Thoracic aorta (tissue), 2 donors: ENCODE measurements at regions not wholly inside any gene's neighbourhood (a gene's known extent, or its start where the extent isn't known, plus 50 kb on each side); places are given as distances from the start of the nearest gene placed in this dataset.

Source experiments
- ATAC-seq: fragments of 150-250 bp; one replicate; pipeline ENCODE4 v1.8.0; 2017; ENCODE audit warnings: low read depth; ENCODE audit not compliant: insufficient number of reproducible peaks, low FRiP score
- DNase-seq: peaks from one replicate; pipeline ENCODE4 v3.0.0-alpha.2; 2020; ENCODE audit warnings: low spot score
- H3K27ac ChIP-seq, 2 donors: fragments of 200-600 bp; sonication (generic); 1 replicate in 1 of 2; 2 replicates in 1 of 2; pipeline ENCODE4 v1.5.1; 2016; ENCODE audit warnings: mild to moderate bottlenecking in 2 of 2, moderate library complexity in 2 of 2
- H3K27me3 ChIP-seq: fragments of 200-600 bp; sonication (generic); replicated peaks from 2 replicates; pipeline ENCODE4 v1.6.0; 2016; ENCODE audit warnings: mild to moderate bottlenecking; ENCODE audit not compliant: insufficient read depth
- H3K36me3 ChIP-seq: fragments of 200-600 bp; sonication (generic); one replicate; pipeline ENCODE4 v1.5.1; 2016
- H3K4me1 ChIP-seq, 2 donors: fragments of 200-600 bp; sonication (generic); 1 replicate in 1 of 2; 2 replicates in 1 of 2; pipeline versions ENCODE4 v1.5.1 to v1.6.0; 2016; ENCODE audit warnings: low read depth in 2 of 2, mild to moderate bottlenecking in 1 of 2; ENCODE audit not compliant: control insufficient read depth in 1 of 2
- H3K4me3 ChIP-seq: fragments of 200-600 bp; sonication (generic); 2 replicates; pipeline ENCODE4 v1.5.1; 2016; ENCODE audit warnings: mild to moderate bottlenecking
- H3K9me3 ChIP-seq: fragments of 200-600 bp; sonication (generic); 2 replicates; pipeline ENCODE4 v1.5.1; 2016
- CTCF ChIP-seq: fragments of 200-600 bp; sonication (generic); IDR thresholded peaks from one replicate; pipeline ENCODE4 v1.5.1; 2019; ENCODE audit warnings: antibody characterized with exemption

GRCh38 chr4:178233906-178234305, 791.7 kb upstream of the AGA start:
- Histone ChIP-seq H3K9me3 (no peaks in the 10 kb centered on the region), H3K36me3 (no peaks in the 10 kb centered on the region), H3K27me3 (no peaks in the 10 kb centered on the region), H3K4me1 (no peaks in the 10 kb centered on the region), H3K27ac (no peak overlapping the region), H3K4me3 (no peak overlapping the region)
- ATAC-seq (no peak), DNase-seq (no peak)
- TF ChIP-seq CTCF, result no peak

GRCh38 chr4:178240891-178241290, 798.7 kb upstream of the AGA start:
- ATAC-seq, result no peak

GRCh38 chr4:178241601-178242118, 799.4 kb upstream of the AGA start:
- no peaks in the 10 kb centered on the region for H3K9me3 ChIP-seq
- no peaks in the 10 kb centered on the region for H3K4me1 ChIP-seq
- no peak overlapping the region for H3K4me3 ChIP-seq
- no peaks in the 10 kb centered on the region for H3K27me3 ChIP-seq
- H3K27ac ChIP-seq, result no peak overlapping the region
- ATAC-seq (no peak), DNase-seq (no peak)
- no peak for TF ChIP-seq CTCF
- H3K36me3 ChIP-seq, result no peaks in the 10 kb centered on the region

More at GRCh38 chr4:178240891-178241290, 798.7 kb upstream of the AGA start:
- Histone ChIP-seq H3K4me1 (no peaks in the 10 kb centered on the region), H3K27ac (no peak overlapping the region), H3K27me3 (no peaks in the 10 kb centered on the region), H3K36me3 (no peaks in the 10 kb centered on the region), H3K9me3 (no peaks in the 10 kb centered on the region), H3K4me3 (no peak overlapping the region)
- TF ChIP-seq CTCF, result no peak
- no peak for DNase-seq

- Histone ChIP-seq H3K27ac (no peak overlapping the region), H3K4me1 (no peaks in the 10 kb centered on the region), H3K27me3 (no peaks in the 10 kb centered on the region), H3K4me3 (no peak overlapping the region), H3K9me3 (no peaks in the 10 kb centered on the region), H3K36me3 (no peaks in the 10 kb centered on the region)
- ATAC-seq, result no peak
- DNase-seq, result no peak
- TF ChIP-seq CTCF, result no peak
Measured at GRCh38 chr4:178242655-178243054, 800.4 kb upstream of the AGA start.

GRCh38 chr4:178244785-178245184, 802.5 kb upstream of the AGA start:
- TF ChIP-seq CTCF, result no peak
- H3K9me3 ChIP-seq, result no peaks in the 10 kb centered on the region
- ATAC-seq, result no peak

More at GRCh38 chr4:178244785-178245184, 802.5 kb upstream of the AGA start:
- DNase-seq, result no peak
- H3K27ac ChIP-seq, result no peak overlapping the region
- H3K4me1 ChIP-seq, result no peaks in the 10 kb centered on the region
- H3K27me3 ChIP-seq, result no peaks in the 10 kb centered on the region
- H3K36me3 ChIP-seq, result no peaks in the 10 kb centered on the region
- no peak overlapping the region for H3K4me3 ChIP-seq
